D721Med (cell line): ENCODE measurements at regions not wholly inside any gene's neighbourhood (a gene's known extent, or its start where the extent isn't known, plus 50 kb on each side); places are given as distances from the start of the nearest gene placed in this dataset.

ENCODE experiments used
- DNase-seq: peaks from one replicate; pipeline ENCODE4 v3.0.0; 2011; ENCODE audit warnings: low spot score; ENCODE audit not compliant: insufficient read length
- FAIRE-seq: peaks from 2 replicates; lab custom pipeline; 2011; peaks lifted over from hg19 to GRCh38; lab: Jason Lieb, UNC
- CTCF ChIP-seq: IDR thresholded peaks from 2 replicates; pipeline ENCODE4 v1.5.1; 2012; ENCODE audit warnings: mild to moderate bottlenecking, control low read depth; ENCODE audit not compliant: insufficient read depth; ENCODE audit errors: missing control alignments

- no peak for FAIRE-seq
- TF ChIP-seq CTCF, result no peak
- DNase-seq, result no peak
Observed at GRCh38 chr5:56311306-56311905, 78.3 kb upstream of the ANKRD55 start.

- no peak for FAIRE-seq
- TF ChIP-seq CTCF, result no peak
- DNase-seq, result no peak
Observed at GRCh38 chr5:56310711-56311204, 77.6 kb upstream of the ANKRD55 start.

- DNase-seq (no peak), FAIRE-seq (no peak)
- no peak for TF ChIP-seq CTCF
Observed at GRCh38 chr5:56309262-56309826, 76.2 kb upstream of the ANKRD55 start.

GRCh38 chr5:56307714-56308333 is 74.7 kb upstream of the ANKRD55 start:
- FAIRE-seq, result no peak

GRCh38 chr5:56306433-56307150 is 73.5 kb upstream of the ANKRD55 start:
- FAIRE-seq, result no peak
- TF ChIP-seq CTCF, result no peak
- DNase-seq, result no peak

More at GRCh38 chr5:56307714-56308333, 74.7 kb upstream of the ANKRD55 start:
- TF ChIP-seq CTCF, result no peak
- no peak for DNase-seq

GRCh38 chr5:56305001-56305950 is 72.1 kb upstream of the ANKRD55 start:
- no peak for TF ChIP-seq CTCF
- no peak for FAIRE-seq
- DNase-seq, result no peak
